HG02852 (cell line): ENCODE measurements at regions not wholly inside any gene's neighbourhood (a gene's known extent, or its start where the extent isn't known, plus 50 kb on each side); places are given as distances from the start of the nearest gene placed in this dataset.
"Not testable (repeated sequence)": the region's sequence is repeated elsewhere in the genome, so short reads cannot be mapped to it uniquely, and the experiment has no call there.

Experiments
- ATAC-seq: cut with Tn5 transposase; IDR thresholded peaks from one replicate; pipeline ENCODE4 v1.9.1; 2021; ENCODE audit warnings: mild to moderate bottlenecking, moderate library complexity; ENCODE audit not compliant: unreplicated experiment

DNA sequence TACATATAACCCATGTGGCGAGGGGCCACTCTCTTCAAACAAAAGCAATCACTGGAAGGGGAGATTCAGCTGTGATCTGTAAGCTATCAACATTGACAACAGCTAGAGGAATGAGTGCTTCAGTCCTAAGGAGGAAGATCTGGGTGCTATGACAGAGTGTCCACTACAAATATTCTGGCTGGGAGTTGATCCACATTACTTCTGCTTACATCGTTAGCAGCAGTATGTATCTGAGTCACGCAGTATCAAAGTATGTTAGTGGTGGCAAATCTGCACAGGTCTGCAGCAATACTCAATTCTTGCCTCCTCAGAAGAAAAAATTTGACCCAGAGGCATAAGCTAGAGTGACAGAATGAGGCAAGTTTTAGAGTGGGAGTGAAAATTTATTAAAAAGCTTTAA lies 267.0 kb downstream of the PTH2R start:
- no peak for ATAC-seq

DNA sequence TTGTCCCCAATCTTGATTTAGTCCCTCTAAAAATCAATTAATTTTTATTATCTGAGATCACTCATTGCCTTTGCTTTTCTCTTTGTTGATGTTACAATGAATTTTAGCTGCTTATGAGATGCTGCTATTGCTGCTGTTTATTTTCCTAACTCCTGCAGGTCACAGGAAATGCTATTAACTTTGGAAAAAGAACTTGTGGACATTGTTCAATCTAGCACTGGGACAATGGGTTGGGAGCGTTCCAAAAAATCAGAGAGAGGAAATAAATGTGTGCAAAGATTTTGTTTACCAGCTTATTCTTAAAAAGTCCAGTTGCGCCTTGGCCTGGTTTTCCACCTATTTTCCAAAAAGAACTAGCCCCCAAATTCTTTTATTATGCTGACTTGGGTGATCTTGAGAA lies 268.3 kb downstream of the PTH2R start:
- no peak for ATAC-seq

DNA sequence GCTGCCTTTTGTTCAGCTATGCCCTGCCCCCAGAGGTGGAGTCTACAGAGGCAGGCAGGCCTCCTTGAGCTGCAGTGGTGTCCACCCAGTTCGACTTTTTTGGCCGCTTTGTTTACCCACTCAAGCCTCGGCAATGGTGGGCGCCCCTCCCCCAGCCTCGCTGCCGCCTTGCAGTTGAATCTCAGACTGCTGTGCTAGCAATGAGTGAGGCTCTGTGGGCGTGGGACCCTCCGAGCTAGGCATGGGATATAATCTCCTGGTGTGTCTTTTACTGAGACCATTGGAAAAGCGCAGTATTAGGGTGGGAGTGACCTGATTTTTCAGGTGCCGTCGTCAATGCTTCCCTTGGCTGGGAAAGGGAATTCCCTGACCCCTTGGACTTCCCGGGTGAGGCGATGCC lies 279.3 kb downstream of the PTH2R start:
- not testable (repeated sequence) for ATAC-seq

DNA sequence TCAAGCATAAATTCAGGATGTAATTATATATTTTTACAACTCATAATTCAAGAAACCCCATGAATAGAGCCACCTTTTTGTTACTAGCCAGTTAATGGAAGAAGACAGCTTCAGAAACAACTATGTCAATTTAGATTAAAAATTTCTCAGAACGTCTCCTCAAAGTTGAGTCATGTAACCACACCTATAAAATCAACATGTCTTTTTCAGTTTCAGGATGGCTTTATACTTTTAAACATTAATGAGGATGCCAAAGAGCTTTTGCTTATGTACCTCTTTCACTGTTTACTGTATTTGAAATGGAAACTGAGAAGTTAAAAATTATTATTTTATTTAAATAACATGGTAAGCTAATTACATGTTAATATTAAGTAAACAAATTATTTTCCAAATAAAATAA lies 280.1 kb downstream of the PTH2R start:
- ATAC-seq = no peak

DNA sequence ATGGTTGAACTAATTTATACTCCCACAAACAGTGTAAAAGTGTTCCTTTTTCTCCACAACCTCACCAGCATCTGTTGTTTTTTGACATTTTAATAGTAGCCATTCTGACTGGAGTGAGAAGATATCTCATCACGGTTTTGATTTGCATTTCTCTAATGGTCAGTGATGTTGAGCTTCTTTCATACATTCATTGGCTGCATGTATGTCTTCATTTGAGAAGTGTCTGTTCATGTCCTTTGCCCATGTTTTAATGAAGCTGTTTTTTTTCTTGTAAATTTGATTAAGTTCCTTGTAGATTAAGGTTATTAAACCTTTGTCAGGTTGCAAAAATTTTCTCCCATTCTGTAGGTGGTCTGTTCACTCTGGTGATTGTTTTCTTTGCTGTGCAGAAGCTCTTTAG lies 281.1 kb downstream of the PTH2R start:
- not testable (repeated sequence) for ATAC-seq

DNA sequence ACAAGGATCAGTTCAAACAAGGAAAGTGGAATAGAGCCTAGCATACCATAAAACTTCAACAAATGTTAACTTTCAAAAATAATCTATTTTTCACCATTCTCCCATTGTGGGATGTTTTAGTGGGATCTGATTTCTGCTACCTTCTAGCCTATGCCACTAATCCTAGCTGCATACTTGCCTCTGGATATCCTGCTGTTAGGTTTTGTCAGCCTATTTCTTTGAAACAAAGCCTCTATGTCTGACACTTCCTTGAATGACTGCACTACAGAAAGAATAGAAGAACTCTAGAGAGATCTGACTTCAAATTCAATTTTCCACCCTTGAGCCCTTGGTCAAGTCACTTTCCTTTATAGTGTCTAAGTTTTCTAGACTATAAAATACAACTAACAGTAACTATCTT lies 291.5 kb downstream of the PTH2R start:
- no peak for ATAC-seq

DNA sequence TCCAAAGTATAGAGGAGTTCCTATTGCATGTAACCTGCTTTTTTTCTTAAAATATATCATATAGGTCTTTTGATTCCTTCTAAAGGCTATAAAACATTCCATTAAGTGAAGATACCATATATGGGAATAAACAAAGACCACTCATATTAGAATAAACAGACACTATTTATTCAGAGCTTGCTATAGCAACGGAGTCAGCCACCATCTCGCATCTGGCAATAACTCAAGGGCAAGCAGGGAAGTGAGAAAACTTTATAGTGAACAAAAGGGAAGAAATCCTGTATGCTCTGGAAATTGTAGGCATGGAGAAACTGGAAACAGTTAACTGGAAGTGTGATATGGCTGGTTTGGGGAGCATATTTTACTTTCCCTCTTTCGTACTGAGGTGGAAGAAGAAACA lies 301.9 kb downstream of the PTH2R start:
- no peak for ATAC-seq

DNA sequence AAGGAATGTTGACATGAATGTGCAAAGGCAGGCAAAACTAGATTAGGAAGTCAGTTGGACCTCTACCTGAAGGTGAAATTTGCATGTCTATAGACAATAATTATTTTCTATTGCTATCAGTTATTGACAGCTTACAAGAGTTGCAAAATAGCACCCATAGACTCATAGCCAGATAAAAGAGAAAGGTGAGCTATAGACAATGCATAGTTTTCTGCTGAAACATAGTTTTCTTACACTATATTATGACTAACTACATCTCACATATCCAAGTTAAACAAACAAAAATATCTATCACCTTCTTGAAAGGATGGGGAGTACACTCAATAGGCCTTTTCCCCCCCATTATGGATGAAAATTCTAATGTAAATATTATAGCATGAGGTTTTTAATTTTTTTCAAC lies 305.0 kb downstream of the PTH2R start:
- ATAC-seq = no peak

DNA sequence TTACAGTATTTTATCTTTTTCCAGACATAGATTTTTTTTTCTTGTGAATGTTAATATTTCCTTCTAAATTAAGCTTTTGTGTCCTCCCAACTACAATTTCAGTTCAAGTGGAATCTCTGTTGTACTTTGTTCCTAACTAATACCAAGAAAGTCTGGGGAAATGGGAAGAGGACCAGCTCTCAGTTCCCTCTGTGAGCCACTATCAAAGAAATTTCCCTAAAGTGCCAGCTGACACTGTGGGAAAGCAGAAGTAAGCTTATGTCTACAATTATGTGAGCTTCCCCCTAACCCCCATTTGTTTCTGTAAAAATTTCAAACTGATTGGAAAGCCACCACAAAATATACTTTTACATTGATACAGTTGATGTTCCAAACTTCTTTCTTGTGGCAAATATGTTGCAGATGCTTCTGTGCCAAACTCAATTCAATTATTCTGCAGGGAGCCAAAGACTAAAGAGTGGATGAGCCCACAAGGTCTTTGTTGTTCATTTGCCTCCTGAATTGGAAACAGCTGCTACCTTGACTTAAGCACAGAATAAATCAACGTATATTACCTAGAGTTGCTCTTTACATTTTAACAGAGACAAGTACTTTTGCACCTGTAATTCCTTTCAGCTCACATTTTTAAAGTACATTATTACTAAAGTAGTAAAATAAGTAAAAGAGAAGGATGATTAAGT lies 306.6 kb downstream of the PTH2R start:
- no peak for ATAC-seq

DNA sequence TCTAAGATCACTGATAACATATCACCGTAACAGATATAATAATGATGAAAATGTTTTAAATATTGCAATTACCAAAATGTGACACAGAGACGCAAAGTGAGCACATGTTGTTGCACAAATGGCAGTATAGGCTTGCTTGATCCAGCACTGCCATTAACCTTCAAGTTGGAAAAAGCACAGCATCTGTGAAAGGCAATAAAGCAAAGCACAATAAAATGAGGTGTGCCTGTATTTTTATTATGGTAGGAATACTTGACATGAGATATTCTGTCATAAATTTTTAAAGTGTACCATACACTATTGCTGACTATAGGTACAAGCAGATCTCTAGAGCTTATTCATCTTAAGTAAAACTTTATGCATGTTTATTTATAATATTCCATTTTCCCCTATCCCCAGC lies 312.2 kb downstream of the PTH2R start:
- no peak for ATAC-seq

DNA sequence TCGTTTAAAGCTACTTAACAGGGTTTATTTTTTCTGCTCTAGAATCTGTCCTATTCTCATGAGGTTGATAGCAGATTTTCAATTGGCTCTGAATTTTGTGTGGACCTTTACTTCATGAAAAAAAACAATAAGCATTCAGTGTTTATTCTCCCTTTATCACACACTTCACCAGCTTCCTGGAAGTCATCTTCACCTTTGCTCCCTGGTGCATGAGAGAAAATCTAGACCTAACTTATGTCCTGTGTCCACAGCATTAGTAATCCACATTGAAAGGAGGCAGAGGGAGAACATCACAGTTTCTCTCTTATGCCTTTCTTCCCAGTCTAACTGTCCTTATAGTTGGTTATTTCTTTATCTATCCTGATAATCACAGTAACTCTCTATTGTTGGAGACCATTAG lies 316.1 kb downstream of the PTH2R start:
- no peak for ATAC-seq

DNA sequence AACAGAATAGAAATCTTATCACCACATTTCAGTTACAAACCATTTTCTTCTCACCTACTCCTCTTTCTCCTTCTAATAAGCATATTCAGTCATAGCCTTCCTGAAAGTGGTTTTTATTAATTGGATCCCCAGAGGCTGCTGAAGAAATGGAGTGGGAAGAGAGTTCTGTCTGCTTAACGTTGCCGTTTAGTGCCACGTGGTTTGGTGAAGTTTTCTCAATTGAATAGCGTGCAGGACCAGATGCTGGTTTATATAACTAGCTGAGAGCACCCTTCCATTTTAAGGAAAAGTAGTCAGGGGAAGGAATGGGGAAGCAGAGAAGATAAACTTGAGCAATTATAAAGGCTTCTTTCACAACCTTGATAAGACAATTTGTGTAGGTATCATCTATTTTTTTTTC lies 318.7 kb downstream of the PTH2R start:
- no peak for ATAC-seq

DNA sequence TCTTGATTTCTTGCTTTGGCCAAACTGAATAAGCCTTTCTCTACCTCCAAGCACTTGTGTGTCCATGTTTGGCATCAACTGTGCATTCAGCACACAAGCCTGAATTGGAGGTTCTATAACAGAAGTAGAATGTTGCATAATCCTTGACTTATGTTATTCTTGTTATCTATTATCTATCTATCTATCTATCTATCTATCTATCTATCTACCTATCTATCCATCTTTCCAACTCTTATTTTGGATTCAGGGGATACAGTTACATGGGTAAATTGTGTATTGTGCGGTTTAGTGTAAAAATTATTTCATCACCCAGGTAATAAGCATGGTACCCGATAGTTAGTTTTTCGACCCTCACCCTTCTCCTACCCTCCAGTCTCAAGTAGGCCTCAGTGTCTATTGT lies 319.6 kb downstream of the PTH2R start:
- ATAC-seq = no peak

DNA sequence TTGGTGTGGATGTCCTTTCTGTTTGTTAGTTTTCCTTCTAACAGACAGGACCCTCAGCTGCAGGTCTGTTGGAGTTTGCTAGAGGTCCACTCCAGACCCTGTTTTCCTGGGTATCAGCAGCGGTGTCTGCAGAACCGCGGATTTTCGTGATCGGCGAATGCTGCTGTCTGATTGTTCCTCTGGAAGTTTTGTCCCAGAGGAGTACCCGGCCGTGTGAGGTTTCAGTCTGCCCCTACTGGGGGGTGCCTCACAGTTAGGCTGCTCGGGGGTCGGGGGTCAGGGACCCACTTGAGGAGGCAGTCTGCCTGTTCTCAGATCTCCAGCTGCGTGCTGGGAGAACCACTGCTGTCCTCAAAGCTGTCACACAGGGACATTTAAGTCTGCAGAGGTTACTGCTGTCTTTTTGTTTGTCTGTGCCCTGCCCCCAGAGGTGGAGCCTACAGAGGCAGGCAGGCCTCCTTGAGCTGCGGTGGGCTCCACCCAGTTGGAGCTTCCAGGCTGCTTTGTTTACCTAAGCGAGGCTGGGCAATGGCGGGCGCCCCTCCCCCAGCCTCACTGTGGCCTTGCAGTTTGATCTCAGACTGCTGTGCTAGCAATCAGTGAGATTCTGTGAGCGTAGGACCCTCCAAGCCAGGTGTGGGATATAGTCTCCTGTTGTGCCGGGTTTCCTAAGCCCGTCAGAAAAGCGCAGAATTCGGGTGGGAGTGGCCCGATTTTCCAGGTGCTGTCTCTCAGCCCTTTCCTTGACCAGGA lies 345.2 kb downstream of the PTH2R start:
- ATAC-seq = not testable (repeated sequence)

DNA sequence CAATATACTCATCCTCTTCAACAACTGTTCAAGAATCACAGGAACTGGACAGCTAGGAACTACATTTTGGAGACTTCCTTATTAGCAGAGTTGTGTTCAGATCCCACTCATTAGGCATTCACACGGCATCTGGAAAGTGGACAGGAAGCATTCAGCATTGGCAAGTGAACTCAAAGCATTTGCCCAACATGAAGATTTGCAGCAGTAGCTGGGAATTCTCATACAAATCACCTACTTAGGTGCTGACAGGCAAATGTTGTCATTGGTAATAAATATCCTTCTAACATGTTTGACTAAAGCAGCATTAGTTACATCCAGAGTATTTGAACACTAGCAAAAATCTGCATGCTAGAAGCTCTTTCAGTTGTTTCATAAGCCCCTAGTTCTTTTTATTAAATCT lies 350.8 kb downstream of the PTH2R start:
- ATAC-seq = no peak

DNA sequence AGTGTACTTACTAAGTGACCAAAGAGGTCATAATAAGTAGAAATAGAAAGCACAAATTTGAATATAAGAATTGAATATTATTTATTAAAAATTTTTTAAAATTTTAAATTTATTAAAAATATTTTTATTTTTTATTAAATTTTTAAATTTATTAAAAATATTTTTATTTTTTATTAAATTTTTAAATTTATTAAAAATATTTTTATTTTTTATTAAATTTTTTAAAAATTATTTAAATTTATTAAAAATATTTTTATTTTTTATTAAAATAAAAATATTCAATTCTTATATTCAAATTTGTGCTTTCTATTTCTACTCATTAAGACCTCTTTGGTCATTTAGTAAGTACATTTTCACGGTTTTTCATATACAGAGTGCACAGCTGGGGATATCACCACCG lies 366.5 kb downstream of the PTH2R start:
- not testable (repeated sequence) for ATAC-seq

DNA sequence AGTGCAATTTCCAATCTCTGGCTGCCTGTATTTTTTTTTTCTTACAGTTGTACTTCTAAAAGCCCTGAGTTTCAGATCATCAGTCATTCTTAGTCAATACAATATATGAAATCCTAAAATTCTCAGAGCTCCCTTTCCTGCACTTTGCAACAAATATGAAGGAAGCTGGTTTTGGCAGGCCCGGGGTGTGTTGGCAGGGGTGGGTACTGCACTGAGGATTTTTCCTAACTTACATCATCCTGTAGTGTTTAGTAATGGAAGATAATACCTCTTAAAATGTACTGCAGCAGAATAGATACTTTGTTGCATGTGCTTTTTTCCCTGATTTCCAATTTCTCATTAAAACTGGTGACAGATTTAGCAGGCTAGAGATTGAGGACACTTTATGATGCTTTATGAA lies 374.6 kb downstream of the PTH2R start:
- no peak for ATAC-seq

DNA sequence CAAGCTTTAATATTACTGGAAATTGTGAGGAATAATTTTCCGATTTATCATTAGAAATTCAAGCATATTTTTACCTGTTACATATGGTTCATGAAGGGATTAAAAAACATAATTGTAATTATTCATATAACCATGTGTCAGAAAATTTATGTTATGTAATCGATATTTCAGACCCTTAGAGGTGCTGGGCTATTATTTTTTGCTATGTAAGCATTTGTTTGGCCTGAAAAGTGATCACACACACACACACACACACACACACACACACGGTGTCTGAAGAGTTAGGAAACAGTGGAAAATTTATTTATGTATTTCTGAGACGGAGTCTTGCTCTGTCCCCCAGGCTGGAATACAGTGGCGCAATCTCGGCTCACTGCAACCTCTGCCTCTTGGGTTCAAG lies 375.5 kb downstream of the PTH2R start:
- ATAC-seq = no peak

DNA sequence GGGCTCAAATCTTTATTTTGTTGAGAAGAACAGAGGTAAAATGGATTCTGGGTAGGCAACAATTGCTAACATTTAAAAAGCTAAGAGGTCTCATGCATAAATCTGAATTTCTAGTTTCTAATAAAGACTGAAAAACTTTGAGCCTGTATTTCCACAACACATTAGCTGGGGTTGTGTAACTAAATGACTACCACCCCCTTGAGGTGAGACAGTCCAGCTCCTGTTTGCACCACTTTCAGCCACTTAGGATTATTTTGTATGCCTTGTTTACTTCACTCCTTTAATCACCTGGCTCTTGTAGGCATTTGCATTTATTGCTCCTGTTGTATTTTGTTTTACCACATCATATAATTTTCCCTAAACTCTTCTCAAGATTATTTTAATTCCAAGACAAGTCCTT lies 376.6 kb downstream of the PTH2R start:
- no peak for ATAC-seq

DNA sequence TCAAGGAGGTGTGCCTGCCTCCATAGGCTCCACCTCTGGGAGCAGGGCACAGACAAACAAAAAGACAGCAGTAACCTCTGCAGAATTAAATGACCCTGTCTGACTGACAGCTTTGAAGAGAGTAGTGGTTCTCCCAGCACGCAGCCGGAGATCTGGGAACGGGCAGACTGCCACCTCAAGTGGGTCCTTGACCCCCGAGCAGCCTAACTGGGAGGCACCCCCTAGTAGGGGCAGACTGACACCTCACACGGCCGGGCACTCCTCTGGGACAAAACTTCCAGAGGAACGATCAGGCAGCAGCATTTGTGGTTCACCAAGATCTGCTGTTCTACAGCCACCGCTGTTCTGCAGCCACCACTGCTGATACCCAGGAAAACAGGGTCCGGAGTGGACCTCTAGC lies 378.2 kb downstream of the PTH2R start:
- ATAC-seq = not testable (repeated sequence)

DNA sequence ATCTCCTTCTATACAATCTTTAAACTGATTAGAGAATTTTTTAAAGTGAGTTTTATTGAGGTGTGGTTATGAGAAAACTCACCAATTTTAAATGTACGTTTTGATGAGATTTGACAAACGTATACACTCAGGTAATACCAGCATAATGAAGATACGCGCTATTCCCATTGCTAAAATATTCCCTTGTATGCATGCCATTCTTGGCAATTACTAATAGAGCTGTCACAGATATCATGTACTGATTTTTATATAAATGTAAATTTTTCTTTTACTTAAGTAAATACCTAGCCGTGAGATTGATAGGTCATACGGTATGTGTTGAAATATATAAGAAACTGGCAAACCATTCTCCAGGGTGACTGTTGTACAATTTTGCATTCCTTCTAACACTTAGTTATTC lies 384.7 kb downstream of the PTH2R start:
- ATAC-seq = no peak

DNA sequence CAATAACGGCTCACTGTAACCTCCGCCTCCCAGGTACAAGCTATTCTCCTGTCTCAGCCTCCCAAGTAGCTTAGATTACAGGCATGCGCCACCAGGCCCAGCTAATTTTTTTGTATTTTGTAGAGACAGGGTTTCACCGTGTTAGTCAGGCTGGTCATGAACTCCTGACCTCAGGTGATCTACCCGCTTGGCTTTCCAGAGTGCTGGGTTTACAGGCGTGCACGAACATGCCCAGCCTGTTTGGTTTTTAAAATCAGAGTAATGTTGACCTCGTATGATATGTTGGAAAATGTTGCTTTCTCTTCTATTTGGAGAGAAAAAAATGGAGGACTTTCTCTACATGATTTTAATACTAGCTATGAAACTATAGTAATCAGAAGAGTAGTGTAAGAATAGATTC lies 386.2 kb downstream of the PTH2R start:
- no peak for ATAC-seq

DNA sequence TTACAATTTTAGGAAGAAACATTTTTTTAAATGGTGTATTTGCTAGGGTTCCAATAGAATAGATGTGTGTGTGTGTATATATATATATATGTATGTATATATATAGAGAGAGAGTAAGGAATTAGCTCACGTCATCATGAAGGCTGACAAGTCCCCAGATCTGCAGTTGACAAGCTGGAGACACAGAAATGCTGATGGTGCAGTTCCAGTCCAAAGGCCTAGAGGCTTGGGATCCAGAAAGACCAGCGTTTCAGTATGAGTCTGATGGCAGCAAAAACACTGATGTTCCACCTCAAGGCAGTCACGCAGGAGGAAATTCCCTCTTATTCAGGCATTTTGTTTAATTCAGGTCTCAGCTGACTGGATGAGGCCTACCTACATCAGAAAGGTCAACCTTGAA lies 386.8 kb downstream of the PTH2R start:
- ATAC-seq = no peak
